Transverse colon (tissue), 4 donors: ENCODE measurements at regions not wholly inside any gene's neighbourhood (a gene's known extent, or its start where the extent isn't known, plus 50 kb on each side); places are given as distances from the start of the nearest gene placed in this dataset.

Experiments
- CTCF ChIP-seq, 5 experiments: fragments of 200-600 bp in 3 of 5; fragments of 450-650 bp in 2 of 5; sonication (generic) in 3 of 5; IDR thresholded peaks; 1 replicate in 2 of 5; 2 replicates in 3 of 5; pipeline ENCODE4 v1.5.1; 2016 to 2017; ENCODE audit warnings: antibody characterized with exemption in 5 of 5, inconsistent platforms in 3 of 5, mild to moderate bottlenecking in 2 of 5, moderate library complexity in 1 of 5
- EP300 ChIP-seq: sonication (generic); formaldehyde crosslinking; IDR thresholded peaks from one replicate; pipeline ENCODE4 v1.6.1; 2017; ENCODE audit warnings: antibody characterized with exemption, low read depth
- POLR2A ChIP-seq: fragments of 450-650 bp; IDR thresholded peaks from one replicate; pipeline ENCODE4 v1.6.1; 2016; ENCODE audit warnings: antibody characterized with exemption, mild to moderate bottlenecking, moderate library complexity
- POLR2AphosphoS5 ChIP-seq, 3 donors: sonication (generic); formaldehyde crosslinking; IDR thresholded peaks; one replicate each; pipeline ENCODE4 v1.6.1; 2016; ENCODE audit warnings: antibody characterized with exemption in 3 of 3

GRCh38 chr13:72534951-72535640 is 192.3 kb downstream of the MZT1 start:
- TF ChIP-seq CTCF (IDR thresholded peaks at IDR 0.05) (no peak), POLR2AphosphoS5 (IDR thresholded peaks at IDR 0.05) (no peak), POLR2A (no peak), EP300 (no peak)
